Right lobe of liver (tissue), 6 donors: ENCODE measurements at regions not wholly inside any gene's neighbourhood (a gene's known extent, or its start where the extent isn't known, plus 50 kb on each side); places are given as distances from the start of the nearest gene placed in this dataset.

ENCODE experiments used
- ATAC-seq, 4 donors: fragments of 200-7000 bp; cut with Tn5 transposase; one replicate each; pipeline ENCODE4 v1.9.1; 2020; ENCODE audit warnings: mild to moderate bottlenecking in 4 of 4, moderate library complexity in 4 of 4
- DNase-seq, 3 donors: peaks; one replicate each; pipeline ENCODE4 v3.0.0-alpha.2; 2020
- H3K27ac ChIP-seq, 3 donors: fragments of 200-600 bp; one replicate each; pipeline ENCODE4 v1.8.0; 2022
- H3K27me3 ChIP-seq, 2 donors: fragments of 200-600 bp; one replicate each; pipeline ENCODE4 v1.8.0; 2022
- H3K36me3 ChIP-seq, 4 donors: fragments of 200-600 bp; sonication (generic) in 1 of 4; one replicate each; pipeline versions ENCODE4 v1.5.1 to v1.8.0; 2017 to 2022; ENCODE audit warnings: control low read depth in 1 of 4
- H3K4me1 ChIP-seq, 4 donors: fragments of 200-600 bp; sonication (generic) in 1 of 4; one replicate each; pipeline versions ENCODE4 v1.5.1 to v1.8.0; 2017 to 2022; ENCODE audit warnings: control low read depth in 1 of 4
- H3K4me3 ChIP-seq, 3 donors: fragments of 200-600 bp; one replicate each; pipeline ENCODE4 v1.8.0; 2022
- H3K9me3 ChIP-seq, 4 donors: fragments of 200-600 bp; sonication (generic) in 1 of 4; one replicate each; pipeline versions ENCODE4 v1.5.1 to v1.8.0; 2017 to 2022; ENCODE audit warnings: control low read depth in 1 of 4
- POLR2A ChIP-seq: fragments of 450-650 bp; IDR thresholded peaks from one replicate; pipeline ENCODE4 v1.6.1; 2017; ENCODE audit warnings: antibody characterized with exemption, mild to moderate bottlenecking
- WGBS: methylation state at CpG from one replicate; pipeline ENCODE4 v1.1.6; 2018; ENCODE audit warnings: low coverage, low lambda C conversion rate; ENCODE audit not compliant: insufficient coverage; ENCODE audit errors: missing lambda C conversion rate; 5-methylcytosine and 5-hydroxymethylcytosine counted together
- intact Hi-C, 2 donors: fragments of 100-400 bp; cut with DNase I; formaldehyde crosslinking; loops; one replicate each; pipeline versions ENCODE4 v1.11.2 to v1.14.1; 2022
- TF ChIP-seq, protein P1 (sequence below), 4 donors: fragments of 200-600 bp in 3 of 4; fragments of 450-650 bp in 1 of 4; IDR thresholded peaks; one replicate each; pipeline versions ENCODE4 v1.5.1 to v1.8.0; 2016 to 2022; ENCODE audit warnings: antibody characterized with exemption in 4 of 4, mild to moderate bottlenecking in 2 of 4
- donor health status: DM: no; HTN: yes; CAD: no.
- donor health status: DM: no; HTN: no; CAD: no.
- donor health status: DM: no; HTN: no; CAD: no.
- donor health status: DM: no; HTN: yes; CAD: no.
- donor health status: DM: no; HTN: yes; CAD: no.

DNA sequence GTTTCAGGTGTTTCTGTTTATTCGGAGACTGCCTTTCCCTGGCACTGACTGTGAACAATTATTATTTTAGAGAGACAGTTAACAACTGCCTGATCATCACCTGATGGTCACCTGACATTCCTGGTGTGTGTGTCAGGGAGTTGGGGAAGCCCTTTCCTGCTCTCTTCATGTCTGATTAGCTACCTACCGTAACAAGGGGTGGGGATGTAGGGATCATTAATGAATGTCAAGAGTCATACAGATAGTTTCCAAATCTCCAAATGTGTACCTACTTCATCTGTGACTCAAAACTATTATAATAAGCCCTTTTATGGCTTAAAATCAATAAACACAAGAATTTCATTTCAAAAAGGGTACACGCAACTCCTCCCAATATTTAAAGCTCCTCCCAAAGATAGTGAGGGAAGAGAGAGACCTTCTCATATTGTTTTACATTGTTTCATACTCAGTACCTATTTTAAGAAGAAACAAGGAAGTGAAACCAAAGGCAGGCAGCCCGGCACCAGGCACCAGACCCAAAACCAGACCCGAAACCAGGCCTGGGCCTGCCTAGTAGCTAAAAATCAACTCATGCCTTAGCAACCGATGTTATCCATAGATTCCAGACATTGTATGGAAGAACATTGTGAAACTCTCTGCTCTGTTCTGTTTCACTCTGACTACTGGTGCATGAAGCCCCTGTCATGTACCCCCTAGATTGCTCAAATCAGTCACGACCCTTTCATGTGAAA is 844.9 kb upstream of the ALCAM start:
- 52% methylated on average over 7 of the region's 7 CpGs for WGBS
- Histone ChIP-seq H3K27ac (no peak overlapping the region), H3K27me3 (no peaks in the 10 kb centered on the region), H3K36me3 (no peaks in the 10 kb centered on the region), H3K9me3 (no peaks in the 10 kb centered on the region), H3K4me1 (no peaks in the 10 kb centered on the region), H3K4me3 (no peak overlapping the region)
- ATAC-seq (no peak), DNase-seq (no peak)
- intact Hi-C loops: no loop called here
- TF ChIP-seq, protein P1, sequence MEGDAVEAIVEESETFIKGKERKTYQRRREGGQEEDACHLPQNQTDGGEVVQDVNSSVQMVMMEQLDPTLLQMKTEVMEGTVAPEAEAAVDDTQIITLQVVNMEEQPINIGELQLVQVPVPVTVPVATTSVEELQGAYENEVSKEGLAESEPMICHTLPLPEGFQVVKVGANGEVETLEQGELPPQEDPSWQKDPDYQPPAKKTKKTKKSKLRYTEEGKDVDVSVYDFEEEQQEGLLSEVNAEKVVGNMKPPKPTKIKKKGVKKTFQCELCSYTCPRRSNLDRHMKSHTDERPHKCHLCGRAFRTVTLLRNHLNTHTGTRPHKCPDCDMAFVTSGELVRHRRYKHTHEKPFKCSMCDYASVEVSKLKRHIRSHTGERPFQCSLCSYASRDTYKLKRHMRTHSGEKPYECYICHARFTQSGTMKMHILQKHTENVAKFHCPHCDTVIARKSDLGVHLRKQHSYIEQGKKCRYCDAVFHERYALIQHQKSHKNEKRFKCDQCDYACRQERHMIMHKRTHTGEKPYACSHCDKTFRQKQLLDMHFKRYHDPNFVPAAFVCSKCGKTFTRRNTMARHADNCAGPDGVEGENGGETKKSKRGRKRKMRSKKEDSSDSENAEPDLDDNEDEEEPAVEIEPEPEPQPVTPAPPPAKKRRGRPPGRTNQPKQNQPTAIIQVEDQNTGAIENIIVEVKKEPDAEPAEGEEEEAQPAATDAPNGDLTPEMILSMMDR (IDR thresholded peaks at IDR 0.05): no peak
- no peak for TF ChIP-seq POLR2A

DNA sequence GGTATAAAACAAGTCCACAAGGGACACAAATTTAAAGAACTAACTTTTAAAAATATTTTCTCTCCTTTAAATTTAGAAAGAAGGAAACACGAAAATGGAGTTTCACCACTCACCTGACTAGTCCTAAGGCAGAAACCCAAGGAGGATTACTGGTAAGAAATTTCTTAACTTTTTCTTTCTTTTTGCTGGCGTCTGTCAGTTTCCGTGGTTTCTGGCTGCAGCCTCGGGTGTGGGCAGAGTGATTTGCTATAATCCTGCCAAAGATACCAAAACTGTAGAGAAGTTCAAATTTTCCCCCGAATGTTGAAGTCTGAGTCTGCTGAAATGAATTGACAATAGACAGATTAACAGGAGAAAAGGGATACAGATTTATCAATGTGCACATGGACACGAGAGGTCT is 843.6 kb upstream of the ALCAM start:
- DNase-seq: no peak
- no peaks in the 10 kb centered on the region for H3K27me3 ChIP-seq
- WGBS: 40% methylated on average over 6 of the region's 6 CpGs
- TF ChIP-seq, protein P1 (IDR thresholded peaks at IDR 0.05): no peak
- no peak for TF ChIP-seq POLR2A
- ATAC-seq: no peak
- H3K9me3 ChIP-seq: no peaks in the 10 kb centered on the region
- H3K36me3 ChIP-seq: no peaks in the 10 kb centered on the region
- intact Hi-C loops: no loop called here
- H3K4me3 ChIP-seq: no peak overlapping the region
- H3K27ac ChIP-seq: no peak overlapping the region
- H3K4me1 ChIP-seq: no peaks in the 10 kb centered on the region

DNA sequence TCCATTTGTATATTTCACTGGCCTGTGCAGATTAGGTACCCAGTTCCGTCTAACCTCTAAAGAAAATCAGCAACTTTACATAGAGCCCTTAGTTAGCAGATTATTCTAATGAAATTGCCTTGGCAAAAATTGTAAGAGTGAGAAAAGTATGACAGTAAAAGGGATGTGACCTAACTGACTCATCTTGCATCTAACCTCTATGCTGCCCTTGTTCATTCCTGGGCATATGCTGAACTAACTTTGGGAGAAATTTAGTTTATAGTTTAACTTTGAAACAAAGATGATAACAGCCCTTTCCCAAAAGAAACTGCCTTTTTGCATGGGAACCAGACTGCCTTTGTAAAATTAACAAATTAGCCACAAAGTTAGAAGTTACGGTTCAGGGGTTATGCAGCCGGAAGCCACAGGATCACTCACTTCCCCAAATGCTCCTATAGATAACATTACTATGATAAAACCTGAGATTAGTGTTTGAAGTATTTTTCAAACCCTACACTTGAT is 839.8 kb upstream of the ALCAM start:
- Histone ChIP-seq H3K4me3 (no peak overlapping the region), H3K4me1 (no peaks in the 10 kb centered on the region), H3K36me3 (no peaks in the 10 kb centered on the region), H3K27me3 (no peaks in the 10 kb centered on the region), H3K27ac (no peak overlapping the region), H3K9me3 (no peaks in the 10 kb centered on the region)
- intact Hi-C loops: no loop called here
- ATAC-seq: no peak
- 43% methylated on average over 3 of the region's 3 CpGs for WGBS
- DNase-seq: no peak
- no peak for TF ChIP-seq POLR2A
- TF ChIP-seq, protein P1 (IDR thresholded peaks at IDR 0.05): no peak

DNA sequence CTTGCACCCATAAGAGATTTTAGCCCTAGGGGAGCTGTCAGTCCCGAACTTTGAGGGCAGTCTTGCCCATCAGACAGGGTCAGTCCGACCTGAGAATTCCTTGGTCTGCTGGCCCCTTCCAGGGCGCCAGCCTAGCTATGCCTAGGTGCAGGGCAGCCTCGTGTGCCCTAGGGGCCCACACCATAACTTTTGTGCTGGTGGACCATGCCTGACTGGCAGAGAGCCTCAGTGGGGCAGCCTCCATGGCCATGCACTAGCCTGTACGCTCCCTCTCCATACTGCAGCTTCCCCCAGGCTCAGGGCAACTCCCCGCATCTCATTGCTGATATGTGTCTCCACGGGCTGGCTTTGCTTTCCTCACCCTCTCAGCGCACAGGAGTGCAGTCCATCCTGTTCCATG is 835.8 kb upstream of the ALCAM start:
- H3K9me3 ChIP-seq: no peaks in the 10 kb centered on the region
- no peak for TF ChIP-seq POLR2A
- TF ChIP-seq, protein P1 (IDR thresholded peaks at IDR 0.05): no peak
- 92% methylated on average over 2 of the region's 8 CpGs for WGBS
- intact Hi-C loops: no loop called here
- no peaks in the 10 kb centered on the region for H3K27me3 ChIP-seq
- ATAC-seq (peak in 1 of 4 donors; percentile 36), DNase-seq (no peak)
- no peak overlapping the region for H3K4me3 ChIP-seq
- no peaks in the 10 kb centered on the region for H3K36me3 ChIP-seq
- no peaks in the 10 kb centered on the region for H3K4me1 ChIP-seq
- H3K27ac ChIP-seq: no peak overlapping the region
